WTC11 (cell line): ENCODE measurements at regions not wholly inside any gene's neighbourhood (a gene's known extent, or its start where the extent isn't known, plus 50 kb on each side); places are given as distances from the start of the nearest gene placed in this dataset.

Experiments used
- ATAC-seq: fragments of 200-7000 bp; cut with Tn5 transposase; 2 replicates; pipeline ENCODE4 v1.10.0; 2021; ENCODE audit warnings: mild to moderate bottlenecking, moderate library complexity
- CTCF ChIA-PET: fragments of 300-600 bp; sonication (Branson Sonifier 250); formaldehyde crosslinking; loops from one replicate; lab custom pipeline; 2021; ENCODE audit warnings: antibody characterized with exemption; lab: Charles Lee
- POLR2A ChIA-PET: fragments of 350-600 bp; sonication (Branson Sonifier 250); formaldehyde crosslinking; loops from one replicate; lab custom pipeline; 2021; ENCODE audit warnings: antibody characterized with exemption; lab: Charles Lee
- DNase-seq: peaks from one replicate; pipeline ENCODE4 v3.0.0; 2021; ENCODE audit warnings: low spot score
- H3K27ac Mint-ChIP-seq: 2 replicates; pipeline ENCODE4 v1.8.0; 2021; ENCODE audit warnings: mixed read lengths
- H3K27me3 Mint-ChIP-seq: 2 replicates; pipeline ENCODE4 v1.8.0; 2021; ENCODE audit warnings: low read depth, mild to moderate bottlenecking, moderate library complexity, mixed read lengths
- H3K36me3 Mint-ChIP-seq: 2 replicates; pipeline ENCODE4 v1.8.0; 2021; ENCODE audit warnings: mixed read lengths
- H3K4me1 Mint-ChIP-seq: 2 replicates; pipeline ENCODE4 v1.8.0; 2022; ENCODE audit warnings: mixed read lengths
- H3K4me3 Mint-ChIP-seq: 2 replicates; pipeline ENCODE4 v1.8.0; 2021; ENCODE audit warnings: mild to moderate bottlenecking, moderate library complexity, mixed read lengths
- H3K9me3 Mint-ChIP-seq: 2 replicates; pipeline ENCODE4 v1.8.0; 2021; ENCODE audit warnings: mixed read lengths
- AFF4 ChIP-seq: sonication (generic); formaldehyde crosslinking; IDR thresholded peaks from 2 replicates; pipeline ENCODE4 v1.8.1; 2023; ENCODE audit warnings: mild to moderate bottlenecking, missing genetic modification reagents, borderline replicate concordance
- E2F4 ChIP-seq: sonication (generic); formaldehyde crosslinking; IDR thresholded peaks from 2 replicates; pipeline ENCODE4 v1.8.1; 2022; ENCODE audit warnings: low read depth, mild to moderate bottlenecking, moderate library complexity, missing genetic modification reagents, borderline replicate concordance
- ERG ChIP-seq: fragments of 250-450 bp; sonication (Bioruptor Pico); IDR thresholded peaks from 2 replicates; pipeline ENCODE4 v1.8.0; 2021; ENCODE audit warnings: mild to moderate bottlenecking
- FOXP1 ChIP-seq: sonication (generic); formaldehyde crosslinking; IDR thresholded peaks from 2 replicates; pipeline ENCODE4 v1.8.0; 2022; ENCODE audit warnings: missing genetic modification reagents, mild to moderate bottlenecking, moderate library complexity, borderline replicate concordance
- GRHL2 ChIP-seq: fragments of 250-450 bp; sonication (Bioruptor Pico); IDR thresholded peaks from 2 replicates; pipeline ENCODE4 v1.8.0; 2022; ENCODE audit warnings: mild to moderate bottlenecking, moderate library complexity; ENCODE audit not compliant: insufficient replicate concordance, severe bottlenecking
- KAT7 ChIP-seq: sonication (generic); formaldehyde crosslinking; IDR thresholded peaks from 2 replicates; pipeline ENCODE4 v1.8.1; 2023; ENCODE audit warnings: missing genetic modification reagents, mild to moderate bottlenecking, borderline replicate concordance
- NFYB ChIP-seq: sonication (generic); formaldehyde crosslinking; conservative IDR thresholded peaks from 2 replicates; pipeline ENCODE4 v1.8.0; 2022; ENCODE audit warnings: low read depth, missing genetic modification reagents
- PRDM15 ChIP-seq: sonication (generic); formaldehyde crosslinking; IDR thresholded peaks from 2 replicates; pipeline ENCODE4 v1.8.0; 2022; ENCODE audit warnings: missing genetic modification reagents
- SMAD4 ChIP-seq: sonication (generic); formaldehyde crosslinking; IDR thresholded peaks from 2 replicates; pipeline ENCODE4 v1.8.0; 2022; ENCODE audit warnings: mild to moderate bottlenecking, missing genetic modification reagents
- SOX15 ChIP-seq: fragments of 250-450 bp; sonication (Bioruptor Pico); IDR thresholded peaks from 2 replicates; pipeline ENCODE4 v1.9.0; 2021; ENCODE audit warnings: mild to moderate bottlenecking
- TEAD4 ChIP-seq: sonication (generic); formaldehyde crosslinking; IDR thresholded peaks from 2 replicates; pipeline ENCODE4 v1.8.0; 2022; ENCODE audit warnings: mild to moderate bottlenecking, missing genetic modification reagents
- TP53 ChIP-seq: sonication (generic); formaldehyde crosslinking; IDR thresholded peaks from 2 replicates; pipeline ENCODE4 v1.8.1; 2023; ENCODE audit warnings: mild to moderate bottlenecking, missing genetic modification reagents
- USF1 ChIP-seq: sonication (generic); formaldehyde crosslinking; IDR thresholded peaks from 2 replicates; pipeline ENCODE4 v1.8.0; 2022; ENCODE audit warnings: mild to moderate bottlenecking, missing genetic modification reagents
- USF2 ChIP-seq: sonication (generic); formaldehyde crosslinking; IDR thresholded peaks from 2 replicates; pipeline ENCODE4 v1.8.1; 2023; ENCODE audit warnings: mild to moderate bottlenecking, missing genetic modification reagents, moderate library complexity
- ZBTB43 ChIP-seq: sonication (generic); formaldehyde crosslinking; IDR thresholded peaks from 2 replicates; pipeline ENCODE4 v1.8.1; 2023; ENCODE audit warnings: mild to moderate bottlenecking, missing genetic modification reagents
- ZNF425 ChIP-seq: fragments of 250-450 bp; sonication (Bioruptor Pico); conservative IDR thresholded peaks from 2 replicates; pipeline ENCODE4 v1.9.0; 2021; ENCODE audit warnings: mild to moderate bottlenecking

- TF ChIP-seq SOX15 (CRISPR knock-in tag) (no peak), GRHL2 (CRISPR knock-in tag) (no peak), E2F4 (CRISPR knock-in tag) (no peak), TP53 (CRISPR knock-in tag) (no peak), NFYB (CRISPR knock-in tag) (no peak), ERG (no peak), PRDM15 (CRISPR knock-in tag) (no peak), USF2 (CRISPR knock-in tag) (no peak), FOXP1 (CRISPR knock-in tag) (no peak), ZBTB43 (no peak)
- Mint-ChIP-seq H3K4me1 (peaks cover 9% of the 10 kb centered on the region), H3K4me3 (no peak overlapping the region), H3K36me3 (no peaks in the 10 kb centered on the region), H3K27ac (no peak overlapping the region), H3K9me3 (no peaks in the 10 kb centered on the region), H3K27me3 (no peaks in the 10 kb centered on the region)
- ChIA-PET CTCF (no interaction called here), POLR2A (no interaction called here)
- DNase-seq (no peak), ATAC-seq (0 out of 2 replicates have a peak, but pooled peaks have one; percentile 20)
Measured at GRCh38 chr18:69216321-69216720, 184.4 kb upstream of the DOK6 start.

- no peak for ATAC-seq
- no peaks in the 10 kb centered on the region for H3K9me3 Mint-ChIP-seq
- ChIA-PET POLR2A (no interaction called here), CTCF (no interaction called here)
- no peak overlapping the region for H3K4me3 Mint-ChIP-seq
- no peak overlapping the region for H3K27ac Mint-ChIP-seq
- H3K36me3 Mint-ChIP-seq, result no peaks in the 10 kb centered on the region
- peaks cover 7% of the 10 kb centered on the region for H3K4me1 Mint-ChIP-seq
- H3K27me3 Mint-ChIP-seq, result no peaks in the 10 kb centered on the region
- DNase-seq, result no peak
- no peak for TF ChIP-seq TEAD4 (CRISPR knock-in tag)
- no peak for TF ChIP-seq SMAD4 (CRISPR knock-in tag)
- TF ChIP-seq USF1 (CRISPR knock-in tag), result no peak
- no peak for TF ChIP-seq ERG
- no peak for TF ChIP-seq KAT7 (CRISPR knock-in tag)
- no peak for TF ChIP-seq AFF4
- no peak for TF ChIP-seq ZNF425 (CRISPR knock-in tag)
Measured at GRCh38 chr18:69217196-69218000, 183.3 kb upstream of the DOK6 start.
